Upper lobe of left lung (tissue), 6 donors: ENCODE measurements at regions not wholly inside any gene's neighbourhood (a gene's known extent, or its start where the extent isn't known, plus 50 kb on each side); places are given as distances from the start of the nearest gene placed in this dataset.

Source experiments
- ATAC-seq, 2 donors: fragments of 200-7000 bp; cut with Tn5 transposase; one replicate each; pipeline ENCODE4 v1.9.1; 2022; ENCODE audit warnings: mild to moderate bottlenecking in 2 of 2, moderate library complexity in 2 of 2; ENCODE audit not compliant: low FRiP score in 2 of 2
- DNase-seq, 2 donors: peaks; one replicate each; pipeline ENCODE4 v3.0.0-alpha.2; 2019 to 2020
- H3K27ac ChIP-seq, 4 donors: fragments of 200-600 bp; sonication (generic); one replicate each; pipeline ENCODE4 v1.5.1; 2016 to 2019
- H3K27me3 ChIP-seq, 4 donors: fragments of 200-600 bp; sonication (generic); one replicate each; pipeline ENCODE4 v1.5.1; 2017 to 2019
- H3K36me3 ChIP-seq, 4 donors: fragments of 200-600 bp; sonication (generic); one replicate each; pipeline ENCODE4 v1.5.1; 2016 to 2019
- H3K4me1 ChIP-seq, 4 donors: fragments of 200-600 bp; sonication (generic); one replicate each; pipeline ENCODE4 v1.5.1; 2018 to 2019
- H3K4me3 ChIP-seq, 4 donors: fragments of 200-600 bp; sonication (generic); one replicate each; pipeline ENCODE4 v1.5.1; 2017 to 2019; ENCODE audit warnings: mild to moderate bottlenecking in 2 of 4, moderate library complexity in 1 of 4
- H3K9me3 ChIP-seq, 4 donors: fragments of 200-600 bp; sonication (generic); one replicate each; pipeline ENCODE4 v1.5.1; 2018 to 2019
- CTCF ChIP-seq, 6 experiments: fragments of 450-650 bp in 4 of 6; fragments of 200-600 bp in 2 of 6; sonication (generic) in 2 of 6; IDR thresholded peaks; one replicate each; pipeline ENCODE4 v1.5.1; 2016 to 2019; ENCODE audit warnings: antibody characterized with exemption in 6 of 6
- EP300 ChIP-seq, 4 donors: sonication (generic); formaldehyde crosslinking; IDR thresholded peaks; one replicate each; pipeline ENCODE4 v1.5.1; 2017; ENCODE audit warnings: antibody characterized with exemption in 4 of 4, control low read depth in 2 of 4
- POLR2A ChIP-seq, 4 donors: fragments of 450-650 bp; IDR thresholded peaks; one replicate each; pipeline ENCODE4 v1.5.1; 2016 to 2017; ENCODE audit warnings: antibody characterized with exemption in 4 of 4, mild to moderate bottlenecking in 2 of 4
- POLR2AphosphoS5 ChIP-seq, 2 donors: sonication (generic); formaldehyde crosslinking; IDR thresholded peaks; one replicate each; pipeline ENCODE4 v1.5.1; 2017; ENCODE audit warnings: antibody characterized with exemption in 2 of 2
- WGBS, 2 donors: methylation state at CpG; one replicate each; pipeline ENCODE4 v1.1.5; 2017 to 2018; 5-methylcytosine and 5-hydroxymethylcytosine counted together
- donor health status: DM: no; HTN: no; CAD: no; lungs with moderate emphysema.
- donor health status: DM: no; HTN: yes; CAD: no; lungs with severe emphysema.

- ATAC-seq (no peak), DNase-seq (no peak)
- Histone ChIP-seq H3K9me3 (no peaks in the 10 kb centered on the region), H3K36me3 (no peaks in the 10 kb centered on the region), H3K4me3 (no peak overlapping the region), H3K27me3 (no peaks in the 10 kb centered on the region), H3K4me1 (no peaks in the 10 kb centered on the region), H3K27ac (no peak overlapping the region)
- TF ChIP-seq POLR2AphosphoS5 (IDR thresholded peaks at IDR 0.05) (no peak), CTCF (IDR thresholded peaks at IDR 0.05) (no peak), EP300 (IDR thresholded peaks at IDR 0.05) (no peak), POLR2A (IDR thresholded peaks at IDR 0.05) (no peak)
- 77 to 82% methylated on average over 2 of the region's 2 CpGs for WGBS, 2 donors
Measured at GRCh38 chr5:62729675-62730074, 151.1 kb downstream of the LRRC70 start.

- Histone ChIP-seq H3K27me3 (no peaks in the 10 kb centered on the region), H3K36me3 (no peaks in the 10 kb centered on the region), H3K4me3 (no peak overlapping the region), H3K27ac (no peak overlapping the region), H3K4me1 (no peaks in the 10 kb centered on the region), H3K9me3 (no peaks in the 10 kb centered on the region)
- 84 to 92% methylated on average over 2 of the region's 2 CpGs for WGBS, 2 donors
- no peak for TF ChIP-seq POLR2AphosphoS5 (IDR thresholded peaks at IDR 0.05)
- no peak for DNase-seq
- no peak for ATAC-seq
Measured at GRCh38 chr5:62727861-62728260, 149.2 kb downstream of the LRRC70 start.

GRCh38 chr5:62727184-62727583, 148.6 kb downstream of the LRRC70 start:
- DNase-seq (no peak), ATAC-seq (no peak)
- Histone ChIP-seq H3K27me3 (no peaks in the 10 kb centered on the region), H3K4me1 (no peaks in the 10 kb centered on the region), H3K4me3 (no peak overlapping the region), H3K27ac (no peak overlapping the region), H3K36me3 (no peaks in the 10 kb centered on the region), H3K9me3 (no peaks in the 10 kb centered on the region)
- 90 to 98% methylated on average over 3 of the region's 3 CpGs for WGBS, 2 donors
- no peak for TF ChIP-seq EP300 (IDR thresholded peaks at IDR 0.05)

GRCh38 chr5:62722360-62722759, 143.7 kb downstream of the LRRC70 start:
- DNase-seq, result no peak
- Histone ChIP-seq H3K4me3 (no peak overlapping the region), H3K9me3 (no peaks in the 10 kb centered on the region), H3K27me3 (no peaks in the 10 kb centered on the region), H3K27ac (no peak overlapping the region), H3K36me3 (no peaks in the 10 kb centered on the region), H3K4me1 (no peaks in the 10 kb centered on the region)
- TF ChIP-seq POLR2AphosphoS5 (IDR thresholded peaks at IDR 0.05) (no peak), CTCF (IDR thresholded peaks at IDR 0.05) (no peak), EP300 (IDR thresholded peaks at IDR 0.05) (no peak)
- 91 to 93% methylated on average over 9 of the region's 9 CpGs for WGBS, 2 donors
- ATAC-seq, result no peak

- H3K9me3 ChIP-seq, result no peaks in the 10 kb centered on the region
- H3K36me3 ChIP-seq, result no peaks in the 10 kb centered on the region
- H3K27ac ChIP-seq, result no peak overlapping the region
- no peaks in the 10 kb centered on the region for H3K27me3 ChIP-seq
- no peak overlapping the region for H3K4me3 ChIP-seq
- no peaks in the 10 kb centered on the region for H3K4me1 ChIP-seq
- DNase-seq, result peak in 1 of 2 donors; percentile 24
- no peak for TF ChIP-seq EP300 (IDR thresholded peaks at IDR 0.05)
- TF ChIP-seq CTCF (IDR thresholded peaks at IDR 0.05), result peak in 1 of 6 experiments; percentile 17
- TF ChIP-seq POLR2A (IDR thresholded peaks at IDR 0.05), result no peak
- no peak for TF ChIP-seq POLR2AphosphoS5 (IDR thresholded peaks at IDR 0.05)
- WGBS, 2 donors, result 34 to 43% methylated on average over 7 of the region's 7 CpGs
- ATAC-seq, result peak; percentile 35 to 61
Measured at GRCh38 chr5:62720031-62720441, 141.4 kb downstream of the LRRC70 start.

GRCh38 chr5:62719061-62719720, 140.6 kb downstream of the LRRC70 start:
- DNase-seq (no peak), ATAC-seq (no peak)
- Histone ChIP-seq H3K27ac (no peak overlapping the region), H3K4me3 (no peak overlapping the region), H3K36me3 (no peaks in the 10 kb centered on the region), H3K27me3 (no peaks in the 10 kb centered on the region), H3K4me1 (no peaks in the 10 kb centered on the region), H3K9me3 (no peaks in the 10 kb centered on the region)
- 76 to 89% methylated on average over 9 of the region's 9 CpGs for WGBS, 2 donors
- no peak for TF ChIP-seq CTCF (IDR thresholded peaks at IDR 0.05)
